Liver (tissue), 8 donors: ENCODE measurements at regions not wholly inside any gene's neighbourhood (a gene's known extent, or its start where the extent isn't known, plus 50 kb on each side); places are given as distances from the start of the nearest gene placed in this dataset.
A peak's percentile ranks its signal among the peaks of the same experiment; 100 is the strongest.
"Not testable (repeated sequence)": the region's sequence is repeated elsewhere in the genome, so short reads cannot be mapped to it uniquely, and the experiment has no call there.

Experiments used
- DNase-seq: peaks from one replicate; pipeline ENCODE4 v3.0.0-alpha.2; 2017; ENCODE audit warnings: low spot score
- H3K27ac ChIP-seq, 2 donors: one replicate each; pipeline ENCODE4 v1.7.0; 2013; ENCODE audit warnings: inconsistent platforms in 2 of 2, low read length in 2 of 2, control low read depth in 1 of 2, low read depth in 1 of 2, mild to moderate bottlenecking in 1 of 2
- H3K27me3 ChIP-seq, 4 donors: one replicate each; pipeline versions ENCODE4 v1.6.1 to v1.7.0; 2013; ENCODE audit warnings: low read length in 3 of 4, inconsistent platforms in 1 of 4, mild to moderate bottlenecking in 1 of 4, moderate library complexity in 1 of 4; ENCODE audit not compliant: control insufficient read depth in 4 of 4, insufficient read depth in 4 of 4
- H3K36me3 ChIP-seq, 4 donors: one replicate each; pipeline versions ENCODE4 v1.6.1 to v1.7.0; 2013; ENCODE audit warnings: low read length in 3 of 4, mild to moderate bottlenecking in 3 of 4, low read depth in 1 of 4, moderate library complexity in 1 of 4; ENCODE audit not compliant: control insufficient read depth in 4 of 4, insufficient read depth in 3 of 4
- H3K4me1 ChIP-seq, 4 donors: one replicate each; pipeline versions ENCODE4 v1.6.1 to v1.7.0; 2013; ENCODE audit warnings: low read length in 3 of 4, mild to moderate bottlenecking in 3 of 4, moderate library complexity in 1 of 4; ENCODE audit not compliant: control insufficient read depth in 4 of 4, insufficient read depth in 4 of 4
- H3K4me3 ChIP-seq, 3 donors: one replicate each; pipeline versions ENCODE4 v1.6.1 to v1.7.0; 2013; ENCODE audit warnings: low read length in 3 of 3, control low read depth in 1 of 3, low read depth in 1 of 3, mild to moderate bottlenecking in 1 of 3
- H3K9ac ChIP-seq, 2 donors: one replicate each; pipeline ENCODE4 v1.7.0; 2013; ENCODE audit warnings: low read length in 2 of 2, mild to moderate bottlenecking in 2 of 2, moderate library complexity in 2 of 2, control low read depth in 1 of 2, low read depth in 1 of 2
- H3K9me3 ChIP-seq, 4 donors: one replicate each; pipeline versions ENCODE4 v1.6.1 to v1.7.0; 2013; ENCODE audit warnings: low read length in 3 of 4; ENCODE audit not compliant: control insufficient read depth in 4 of 4
- GABPA ChIP-seq, 2 donors: IDR thresholded peaks in 1 of 2; conservative IDR thresholded peaks in 1 of 2; 2 replicates each; pipeline ENCODE4 v1.6.1; 2016; ENCODE audit warnings: antibody characterized with exemption in 2 of 2, mild to moderate bottlenecking in 1 of 2, moderate library complexity in 1 of 2
- HNF4G ChIP-seq: IDR thresholded peaks from 2 replicates; pipeline ENCODE4 v1.6.1; 2016; ENCODE audit warnings: antibody characterized with exemption
- JUND ChIP-seq, 2 donors: IDR thresholded peaks; 2 replicates each; pipeline ENCODE4 v1.6.1; 2016; ENCODE audit warnings: antibody characterized with exemption in 2 of 2
- RAD21 ChIP-seq, 2 donors: IDR thresholded peaks; 2 replicates each; pipeline ENCODE4 v1.6.1; 2016; ENCODE audit warnings: antibody characterized with exemption in 2 of 2, mild to moderate bottlenecking in 2 of 2
- RXRA ChIP-seq, 2 donors: IDR thresholded peaks; 2 replicates each; pipeline ENCODE4 v1.6.1; 2017 to 2018; ENCODE audit warnings: antibody characterized with exemption in 2 of 2, mild to moderate bottlenecking in 1 of 2
- SP1 ChIP-seq: IDR thresholded peaks from 2 replicates; pipeline ENCODE4 v1.6.1; 2018; ENCODE audit warnings: antibody characterized with exemption, mild to moderate bottlenecking
- TAF1 ChIP-seq: conservative IDR thresholded peaks from 2 replicates; pipeline ENCODE4 v1.6.1; 2016; ENCODE audit warnings: antibody characterized with exemption, mild to moderate bottlenecking
- YY1 ChIP-seq: IDR thresholded peaks from 2 replicates; pipeline ENCODE4 v1.6.1; 2016; ENCODE audit warnings: antibody characterized with exemption, mild to moderate bottlenecking
- WGBS: extraction: QIAGEN DNeasy Blood & Tissue Kit; methylation state at CpG from one replicate; pipeline ENCODE4 v1.1.7; 2013; 5-methylcytosine and 5-hydroxymethylcytosine counted together
- TF ChIP-seq, protein P1 (sequence below): IDR thresholded peaks from 2 replicates; pipeline ENCODE4 v1.6.1; 2016; ENCODE audit warnings: antibody characterized with exemption, mild to moderate bottlenecking
- TF ChIP-seq, protein P2 (sequence below): fragments of 150-350 bp; IDR thresholded peaks from 2 replicates; pipeline ENCODE4 v1.5.1; 2017; ENCODE audit warnings: improper control_type of control experiment, low read depth, low read length; ENCODE audit not compliant: missing input control
- donor health status: healthy.
- donor health status: healthy.
- donor health status: healthy.
- donor health status: healthy.
- donor health status: healthy.

DNA sequence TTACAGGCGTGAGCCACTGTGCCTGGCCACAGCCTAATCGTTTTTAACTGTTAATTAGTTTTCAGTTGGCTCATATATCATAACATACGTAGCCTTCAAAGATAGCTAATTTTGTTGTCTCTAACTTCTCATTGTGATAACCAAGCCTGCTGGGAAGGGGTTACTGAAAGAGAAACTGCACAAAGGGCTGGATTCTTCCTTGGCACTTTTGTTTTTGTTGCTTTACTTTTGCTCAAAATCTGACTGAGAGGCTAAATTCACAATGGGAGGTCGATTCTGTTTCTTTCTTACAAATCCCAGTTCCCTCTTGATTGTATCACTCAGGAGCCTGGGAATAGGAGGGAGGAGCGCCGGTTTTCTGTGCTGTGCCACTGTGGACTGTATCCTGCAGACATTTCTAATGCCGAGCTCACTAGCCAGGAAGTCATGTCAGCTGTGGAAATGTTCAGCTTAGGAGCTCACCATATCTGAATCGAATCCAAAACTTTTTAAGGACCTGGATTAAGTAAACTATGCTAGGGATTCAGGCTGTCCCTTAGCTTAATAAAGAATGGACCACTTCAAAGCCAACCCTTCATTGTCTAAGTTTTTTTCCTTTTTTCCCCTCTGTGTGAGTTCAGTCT is 120.5 kb upstream of the FAT1 start (continued):
- TF ChIP-seq, protein P1, sequence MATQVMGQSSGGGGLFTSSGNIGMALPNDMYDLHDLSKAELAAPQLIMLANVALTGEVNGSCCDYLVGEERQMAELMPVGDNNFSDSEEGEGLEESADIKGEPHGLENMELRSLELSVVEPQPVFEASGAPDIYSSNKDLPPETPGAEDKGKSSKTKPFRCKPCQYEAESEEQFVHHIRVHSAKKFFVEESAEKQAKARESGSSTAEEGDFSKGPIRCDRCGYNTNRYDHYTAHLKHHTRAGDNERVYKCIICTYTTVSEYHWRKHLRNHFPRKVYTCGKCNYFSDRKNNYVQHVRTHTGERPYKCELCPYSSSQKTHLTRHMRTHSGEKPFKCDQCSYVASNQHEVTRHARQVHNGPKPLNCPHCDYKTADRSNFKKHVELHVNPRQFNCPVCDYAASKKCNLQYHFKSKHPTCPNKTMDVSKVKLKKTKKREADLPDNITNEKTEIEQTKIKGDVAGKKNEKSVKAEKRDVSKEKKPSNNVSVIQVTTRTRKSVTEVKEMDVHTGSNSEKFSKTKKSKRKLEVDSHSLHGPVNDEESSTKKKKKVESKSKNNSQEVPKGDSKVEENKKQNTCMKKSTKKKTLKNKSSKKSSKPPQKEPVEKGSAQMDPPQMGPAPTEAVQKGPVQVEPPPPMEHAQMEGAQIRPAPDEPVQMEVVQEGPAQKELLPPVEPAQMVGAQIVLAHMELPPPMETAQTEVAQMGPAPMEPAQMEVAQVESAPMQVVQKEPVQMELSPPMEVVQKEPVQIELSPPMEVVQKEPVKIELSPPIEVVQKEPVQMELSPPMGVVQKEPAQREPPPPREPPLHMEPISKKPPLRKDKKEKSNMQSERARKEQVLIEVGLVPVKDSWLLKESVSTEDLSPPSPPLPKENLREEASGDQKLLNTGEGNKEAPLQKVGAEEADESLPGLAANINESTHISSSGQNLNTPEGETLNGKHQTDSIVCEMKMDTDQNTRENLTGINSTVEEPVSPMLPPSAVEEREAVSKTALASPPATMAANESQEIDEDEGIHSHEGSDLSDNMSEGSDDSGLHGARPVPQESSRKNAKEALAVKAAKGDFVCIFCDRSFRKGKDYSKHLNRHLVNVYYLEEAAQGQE: no peak
- TF ChIP-seq SP1: no peak
- TF ChIP-seq TAF1: no peak

DNA sequence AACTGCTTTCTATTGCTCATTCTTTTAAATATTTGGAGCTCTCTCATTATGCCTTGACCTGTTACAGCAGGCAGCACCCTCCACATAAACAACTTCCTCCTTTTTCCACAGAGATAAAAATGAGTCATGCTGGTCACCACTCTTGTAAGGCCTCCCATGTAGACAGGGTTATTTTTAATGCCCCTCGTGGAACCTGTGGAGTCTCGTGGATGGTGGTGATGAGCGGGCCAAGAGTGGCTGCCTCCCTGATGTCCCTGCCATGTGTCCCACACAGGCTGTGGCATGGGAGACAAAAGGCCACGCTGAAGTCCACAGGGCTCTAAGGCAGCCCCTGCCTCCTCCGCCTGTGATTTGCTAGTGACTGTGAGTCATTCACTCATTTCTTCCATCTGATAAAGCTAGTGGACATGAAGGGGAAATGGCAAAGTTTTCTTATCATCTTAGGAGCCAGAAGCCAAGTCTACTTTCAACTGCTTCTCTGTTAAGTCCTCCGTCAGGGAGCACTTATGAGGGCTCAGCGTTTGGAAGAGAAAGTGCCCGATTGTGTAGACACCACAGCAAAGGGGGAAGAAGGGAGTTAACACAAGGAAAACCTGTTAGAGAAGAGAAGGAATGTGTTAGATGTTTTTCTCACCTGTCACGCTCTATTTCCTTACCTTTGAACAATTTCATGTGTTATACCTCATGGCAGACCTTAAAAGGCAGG is 121.6 kb upstream of the FAT1 start:
- Histone ChIP-seq H3K36me3 (no peaks in the 10 kb centered on the region), H3K27me3 (no peaks in the 10 kb centered on the region), H3K9ac (no peak overlapping the region), H3K9me3 (no peaks in the 10 kb centered on the region), H3K4me1 (no peaks in the 10 kb centered on the region), H3K4me3 (no peak overlapping the region), H3K27ac (no peak overlapping the region)
- no peak for DNase-seq
- TF ChIP-seq HNF4G (no peak), JUND (IDR thresholded peaks at IDR 0.05) (peak in 1 of 2 donors; percentile 26)
- WGBS: 81% methylated on average over 9 of the region's 9 CpGs

DNA sequence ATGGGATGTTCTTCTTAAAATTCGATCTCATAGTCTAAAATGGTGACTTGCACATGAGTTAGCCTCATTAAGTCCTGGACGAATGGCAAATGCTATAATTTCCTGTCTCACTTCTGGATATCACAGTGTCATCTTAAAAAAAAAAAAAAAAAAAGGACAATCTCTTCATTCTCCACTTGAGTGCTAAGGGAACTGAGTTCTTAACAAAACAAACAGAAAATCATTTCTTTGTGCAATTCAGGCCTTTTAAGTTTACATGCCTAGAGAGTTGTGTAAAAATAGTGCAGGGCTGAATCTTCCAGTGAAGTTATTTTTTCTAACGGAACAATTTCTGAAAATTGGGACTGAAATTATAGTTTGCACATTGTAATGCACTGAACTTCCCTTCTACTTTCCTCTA is 122.8 kb upstream of the FAT1 start:
- DNase-seq: no peak

DNA sequence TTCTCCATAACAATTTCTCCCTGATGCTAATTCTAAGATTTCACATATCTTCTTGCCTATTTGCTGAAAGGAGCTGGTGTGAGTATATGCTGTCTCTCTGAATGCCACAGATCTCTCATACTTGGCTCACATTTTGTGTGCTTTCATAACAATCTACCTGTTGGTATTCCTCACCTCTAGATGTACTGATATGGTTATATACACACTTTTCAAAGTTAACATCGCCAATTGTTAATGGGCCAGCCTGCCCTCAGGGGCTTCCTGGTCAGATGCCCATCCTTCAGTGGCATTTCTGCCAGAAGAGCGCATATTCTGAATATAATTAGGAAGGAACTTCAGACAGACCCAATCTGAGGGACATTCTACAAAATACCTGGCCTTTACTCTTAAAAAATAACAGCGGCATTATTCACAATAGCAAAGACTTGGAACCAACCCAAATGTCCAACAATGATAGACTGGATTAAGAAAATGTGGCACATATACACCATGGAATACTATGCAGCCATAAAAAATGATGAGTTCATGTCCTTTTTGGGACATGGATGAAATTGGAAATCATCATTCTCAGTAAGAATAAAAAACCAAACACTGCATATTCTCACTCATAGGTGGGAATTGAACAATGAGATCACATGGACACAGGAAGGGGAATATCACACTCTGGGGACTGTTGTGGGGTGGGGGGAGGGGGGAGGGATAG is 123.9 kb upstream of the FAT1 start:
- not testable (repeated sequence) for H3K27ac ChIP-seq, H3K4me1 ChIP-seq, H3K9me3 ChIP-seq, H3K27me3 ChIP-seq, DNase-seq, H3K9ac ChIP-seq, H3K36me3 ChIP-seq, H3K4me3 ChIP-seq
- 95% methylated on average over 3 of the region's 3 CpGs for WGBS

More for the DNA sequence above, 122.8 kb upstream of the FAT1 start:
- Histone ChIP-seq H3K36me3 (no peaks in the 10 kb centered on the region), H3K4me3 (no peak overlapping the region), H3K9me3 (no peaks in the 10 kb centered on the region), H3K27me3 (no peaks in the 10 kb centered on the region), H3K9ac (no peak overlapping the region), H3K4me1 (no peaks in the 10 kb centered on the region), H3K27ac (no peak overlapping the region)
- TF ChIP-seq GABPA (IDR thresholded peaks at IDR 0.05 in 1 of 2, conservative IDR thresholded peaks at IDR 0.05 in 1 of 2): no peak
- no peak for TF ChIP-seq YY1
- TF ChIP-seq RAD21 (IDR thresholded peaks at IDR 0.05): no peak
- TF ChIP-seq RXRA (IDR thresholded peaks at IDR 0.05): no peak
- TF ChIP-seq TAF1: no peak
- TF ChIP-seq, protein P2, sequence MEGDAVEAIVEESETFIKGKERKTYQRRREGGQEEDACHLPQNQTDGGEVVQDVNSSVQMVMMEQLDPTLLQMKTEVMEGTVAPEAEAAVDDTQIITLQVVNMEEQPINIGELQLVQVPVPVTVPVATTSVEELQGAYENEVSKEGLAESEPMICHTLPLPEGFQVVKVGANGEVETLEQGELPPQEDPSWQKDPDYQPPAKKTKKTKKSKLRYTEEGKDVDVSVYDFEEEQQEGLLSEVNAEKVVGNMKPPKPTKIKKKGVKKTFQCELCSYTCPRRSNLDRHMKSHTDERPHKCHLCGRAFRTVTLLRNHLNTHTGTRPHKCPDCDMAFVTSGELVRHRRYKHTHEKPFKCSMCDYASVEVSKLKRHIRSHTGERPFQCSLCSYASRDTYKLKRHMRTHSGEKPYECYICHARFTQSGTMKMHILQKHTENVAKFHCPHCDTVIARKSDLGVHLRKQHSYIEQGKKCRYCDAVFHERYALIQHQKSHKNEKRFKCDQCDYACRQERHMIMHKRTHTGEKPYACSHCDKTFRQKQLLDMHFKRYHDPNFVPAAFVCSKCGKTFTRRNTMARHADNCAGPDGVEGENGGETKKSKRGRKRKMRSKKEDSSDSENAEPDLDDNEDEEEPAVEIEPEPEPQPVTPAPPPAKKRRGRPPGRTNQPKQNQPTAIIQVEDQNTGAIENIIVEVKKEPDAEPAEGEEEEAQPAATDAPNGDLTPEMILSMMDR: no peak
- 76% methylated on average over 3 of the region's 3 CpGs for WGBS
